HEK293T (cell line): ENCODE measurements at regions not wholly inside any gene's neighbourhood (a gene's known extent, or its start where the extent isn't known, plus 50 kb on each side); places are given as distances from the start of the nearest gene placed in this dataset.

Source experiments
- ELF4 ChIP-seq: fragments of 450-650 bp; IDR thresholded peaks from 2 replicates; pipeline ENCODE4 v1.6.1; 2017; ENCODE audit warnings: antibody characterized with exemption
- HDGF ChIP-seq: fragments of 450-650 bp; IDR thresholded peaks from 2 replicates; pipeline ENCODE4 v1.6.1; 2017; ENCODE audit warnings: antibody characterized with exemption, borderline replicate concordance
- SP1 ChIP-seq: fragments of 450-650 bp; IDR thresholded peaks from 2 replicates; pipeline ENCODE4 v1.6.1; 2017
- SUZ12 ChIP-seq: fragments of 450-650 bp; IDR thresholded peaks from 2 replicates; pipeline ENCODE4 v1.6.1; 2016; ENCODE audit warnings: mild to moderate bottlenecking

GRCh38 chr2:163909411-163910080 is 173.7 kb upstream of the FIGN start:
- TF ChIP-seq ELF4, result no peak
- TF ChIP-seq HDGF, result no peak
- TF ChIP-seq SUZ12, result no peak
- no peak for TF ChIP-seq SP1
